ENCODE measurements at regions not wholly inside any gene's neighbourhood (a gene's known extent, or its start where the extent isn't known, plus 50 kb on each side); places are given as distances from the start of the nearest gene placed in this dataset.
A peak's percentile ranks its signal among the peaks of the same experiment; 100 is the strongest.

DNA sequence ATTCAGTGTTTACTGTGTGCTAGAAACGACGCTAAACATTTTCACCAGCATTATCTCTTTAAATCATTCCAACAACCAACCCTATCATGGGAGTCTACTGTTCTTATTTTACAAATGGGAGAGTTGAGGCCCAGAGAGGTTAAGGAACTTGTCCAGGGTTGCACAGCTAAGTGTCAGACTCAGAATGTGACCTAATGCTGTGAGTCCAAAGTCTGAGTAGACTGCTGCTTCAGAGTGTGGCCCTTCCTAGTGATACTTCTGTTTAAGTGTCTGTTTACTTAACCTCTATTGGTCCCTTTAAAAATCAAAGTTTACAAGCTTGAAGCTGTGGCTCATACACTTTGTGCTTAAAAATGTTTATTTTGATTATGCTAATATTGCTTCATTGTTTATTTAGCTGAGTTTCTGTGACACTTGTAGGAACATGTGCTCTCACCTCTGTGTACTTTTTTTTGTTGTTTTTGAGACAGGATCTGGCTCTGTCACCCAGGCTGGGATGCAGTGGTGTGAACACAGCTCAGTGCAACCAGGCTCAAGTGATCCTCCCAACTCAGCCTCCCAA is 84.4 kb upstream of the SYPL1 start:
- DNase-seq: no peak

DNA sequence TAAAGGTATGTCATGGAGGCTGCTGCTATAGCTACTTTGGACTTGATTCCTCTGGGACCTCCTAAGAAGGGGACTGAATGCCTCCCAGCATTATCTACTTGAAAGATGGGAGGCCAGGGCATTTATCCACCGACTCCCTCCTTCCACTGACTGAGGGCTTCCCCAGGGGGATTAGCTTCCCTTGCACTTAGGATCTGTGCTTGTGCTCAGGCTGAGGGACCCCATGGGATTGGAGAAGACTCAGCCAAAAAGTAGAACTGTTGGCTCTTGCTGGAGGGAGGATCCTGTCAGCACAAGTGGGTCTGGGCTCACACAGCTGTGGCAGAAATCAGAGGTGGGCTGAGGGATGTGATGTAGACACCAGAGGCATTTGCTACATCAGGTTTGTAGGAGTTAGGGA is 81.5 kb upstream of the SYPL1 start:
- DNase-seq: peak; percentile 32

DNA sequence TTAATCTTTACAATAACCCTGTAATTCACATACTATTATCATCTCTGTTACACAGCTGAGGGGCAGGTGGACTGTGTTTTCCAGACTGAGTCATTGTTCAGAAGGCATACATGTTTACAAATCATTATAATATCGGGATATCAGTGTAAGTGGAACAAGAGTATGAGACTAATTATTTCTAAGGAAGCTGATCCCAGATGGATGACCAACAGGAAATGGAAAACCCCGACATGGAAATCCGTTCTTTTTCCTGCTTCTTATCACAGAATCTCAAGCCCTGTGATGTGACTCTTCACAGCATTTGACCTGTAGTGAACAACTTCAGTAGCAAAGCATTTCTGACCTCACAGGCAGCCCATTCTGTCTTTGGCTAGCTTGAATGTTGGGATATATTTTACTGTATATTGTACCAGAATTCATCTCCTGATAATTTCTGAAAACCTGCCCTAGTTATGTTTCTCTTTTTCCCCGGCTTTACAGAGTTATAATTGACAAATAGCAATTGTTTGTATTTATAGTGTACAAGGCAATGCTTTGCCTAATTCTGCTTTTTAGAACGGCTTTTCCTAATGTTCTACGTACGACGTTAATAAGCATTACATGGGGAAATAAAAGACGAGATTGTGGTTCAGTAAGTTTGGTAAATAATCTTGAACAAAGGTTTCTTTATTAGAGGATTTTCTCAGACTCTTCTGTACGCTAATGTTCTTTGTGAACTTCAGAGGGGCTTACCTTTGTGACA is 78.6 kb upstream of the SYPL1 start:
- DNase-seq: no peak

DNA sequence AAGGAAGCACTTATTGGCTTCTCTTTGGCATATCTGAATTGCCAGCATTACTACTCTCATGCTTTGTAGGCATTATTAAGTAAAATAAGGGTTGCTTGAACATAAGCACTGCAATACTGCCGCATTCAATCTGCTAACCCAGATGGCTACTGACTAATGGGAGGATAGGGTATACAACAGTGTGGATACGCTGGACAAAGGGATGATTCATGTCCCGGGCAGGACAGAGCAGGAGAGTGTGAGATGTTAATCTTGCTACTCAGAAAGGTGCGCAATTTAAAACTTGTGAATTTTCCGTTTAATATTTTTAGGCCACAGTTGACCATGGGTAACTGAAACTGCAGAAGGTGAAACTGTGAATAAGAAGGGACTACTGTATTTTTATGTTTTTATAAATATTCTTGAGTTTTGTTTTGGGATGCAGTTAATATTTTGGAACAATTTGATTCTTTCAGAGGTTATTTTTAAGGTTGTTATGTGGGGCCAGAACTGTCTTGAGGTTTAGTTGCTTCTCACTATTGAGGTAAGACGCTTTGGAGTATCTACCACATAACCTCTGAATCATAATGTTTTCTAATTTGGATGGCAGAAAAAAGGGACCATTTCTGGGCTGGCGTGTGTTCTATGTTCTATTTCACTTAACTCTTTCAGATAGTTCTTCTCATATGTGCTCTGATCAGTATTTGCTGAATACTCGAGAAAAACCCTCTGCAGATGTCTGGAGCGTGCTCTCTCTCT is 75.7 kb upstream of the SYPL1 start:
- DNase-seq: no peak

DNA sequence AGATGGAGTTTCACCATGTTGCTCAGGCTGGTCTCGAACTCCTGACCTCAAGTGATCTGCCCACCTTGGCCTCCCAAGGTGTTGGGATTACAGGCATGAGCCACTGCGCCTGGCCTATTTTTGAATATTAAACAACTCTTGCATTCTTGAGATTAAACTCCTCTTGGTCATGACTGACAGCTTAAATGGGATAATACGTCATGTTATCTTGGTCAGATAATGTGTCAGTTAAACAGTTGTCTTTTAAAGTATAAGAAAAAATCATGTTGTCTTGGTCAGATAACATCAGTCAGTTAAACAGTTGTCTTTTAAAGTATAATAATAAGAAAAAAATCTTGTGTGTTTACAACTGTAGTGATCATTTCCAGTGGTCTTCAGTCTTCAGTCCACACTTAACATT is 73.6 kb upstream of the SYPL1 start:
- no peak for DNase-seq

DNA sequence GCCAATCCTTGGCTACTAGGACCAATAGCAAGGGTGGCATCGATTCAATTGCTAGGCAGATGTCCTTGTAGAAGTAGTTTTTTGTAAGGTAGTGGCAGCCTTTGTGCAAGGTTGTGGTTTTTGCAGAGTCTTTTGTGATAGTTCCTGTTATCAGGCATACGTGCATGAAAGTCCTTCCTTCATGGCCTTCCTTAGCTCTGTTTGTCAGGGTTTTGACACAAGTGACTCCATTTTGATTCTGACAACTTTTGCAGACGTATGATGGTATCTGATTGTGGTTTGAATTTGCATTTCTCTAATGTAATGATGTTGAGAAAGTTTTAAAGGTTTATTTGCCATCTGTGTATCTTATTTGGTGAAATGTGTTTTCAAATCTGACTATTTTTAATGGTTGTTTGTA is 71.8 kb upstream of the SYPL1 start:
- no peak for DNase-seq

DNA sequence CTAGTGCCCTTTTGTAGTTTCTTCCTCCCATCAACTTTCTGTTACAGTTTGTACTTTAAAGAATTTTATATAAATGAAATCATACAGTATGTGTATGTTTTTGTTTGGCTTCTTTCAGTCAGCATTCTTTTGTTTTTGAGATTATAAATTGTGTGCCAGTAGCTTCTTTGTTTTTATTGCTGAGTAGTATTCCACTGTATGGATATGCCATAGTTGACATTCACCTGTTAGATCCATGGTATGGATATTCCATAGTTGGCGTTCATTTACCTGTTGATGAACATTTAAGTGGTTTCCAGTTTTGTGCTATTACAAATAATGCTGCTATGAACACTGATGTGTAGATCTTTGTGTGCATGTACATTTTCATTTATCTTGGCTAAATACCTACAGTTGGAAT is 70.8 kb upstream of the SYPL1 start:
- DNase-seq: no peak

DNA sequence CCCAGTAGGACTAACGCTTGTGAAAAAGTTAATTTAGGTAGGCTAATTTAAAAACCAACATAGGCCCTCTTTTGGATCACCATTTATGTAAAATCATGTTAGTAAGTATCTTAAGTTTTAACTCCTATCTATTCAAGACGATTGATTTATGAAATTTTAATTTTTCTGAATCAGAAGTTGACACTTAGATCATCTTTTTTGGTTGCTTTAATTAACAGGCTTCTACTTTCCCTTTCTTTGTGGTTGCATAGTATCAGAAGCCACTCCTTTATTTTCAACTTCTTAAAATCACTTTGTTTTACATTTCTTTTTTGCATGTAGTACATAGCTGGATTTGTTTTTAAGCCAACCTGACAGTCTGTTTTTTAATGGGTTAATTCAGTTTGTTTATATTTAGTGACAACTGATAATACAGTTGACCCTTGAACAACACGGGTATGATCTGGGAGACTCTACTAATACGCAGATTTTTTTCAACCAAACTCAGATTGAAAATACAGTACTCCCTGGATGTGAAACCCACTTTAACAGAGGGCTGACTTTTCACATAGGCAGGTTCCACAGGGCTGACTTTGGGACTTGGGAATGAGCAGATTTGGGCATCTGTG is 69.7 kb upstream of the SYPL1 start:
- no peak for DNase-seq

DNA sequence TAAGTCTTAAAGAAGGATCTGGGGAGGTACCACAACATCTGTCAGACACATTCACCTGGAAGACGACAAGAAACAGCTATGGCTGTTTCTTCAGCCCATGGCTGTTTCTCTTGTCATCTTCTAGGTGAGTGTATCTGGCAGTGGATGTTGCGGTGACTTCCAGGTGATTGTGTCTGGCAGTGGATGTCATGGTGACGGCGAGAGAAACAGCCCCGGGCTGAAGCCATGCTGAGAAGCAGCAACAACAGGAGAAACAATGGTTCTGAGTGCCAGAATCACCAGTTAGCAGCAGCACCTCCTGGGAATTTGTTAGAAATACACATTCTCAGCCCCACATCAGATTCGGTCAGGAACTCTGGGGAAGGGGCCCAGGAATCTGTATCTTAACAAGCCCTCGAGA is 68.6 kb upstream of the SYPL1 start:
- no peak for DNase-seq

DNA sequence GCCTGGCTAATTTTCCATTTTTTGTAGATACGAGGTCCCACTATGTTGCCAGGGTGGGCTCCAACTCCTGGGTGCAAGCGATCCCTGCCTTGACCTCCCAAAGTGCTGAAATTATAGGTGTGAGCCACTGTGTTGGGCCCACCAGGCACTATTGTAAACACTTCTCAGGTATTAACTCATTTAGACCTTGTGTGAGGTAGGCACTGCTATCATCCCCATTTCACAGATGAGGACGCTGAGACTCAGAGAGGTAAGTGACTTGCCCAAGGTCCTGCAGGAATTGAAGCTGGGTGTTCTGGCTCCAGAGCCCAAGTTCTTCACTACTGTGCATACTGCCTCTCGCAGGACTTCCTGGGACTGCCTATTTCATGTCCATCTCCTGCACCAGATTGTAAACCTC is 67.1 kb upstream of the SYPL1 start:
- no peak for DNase-seq

DNA sequence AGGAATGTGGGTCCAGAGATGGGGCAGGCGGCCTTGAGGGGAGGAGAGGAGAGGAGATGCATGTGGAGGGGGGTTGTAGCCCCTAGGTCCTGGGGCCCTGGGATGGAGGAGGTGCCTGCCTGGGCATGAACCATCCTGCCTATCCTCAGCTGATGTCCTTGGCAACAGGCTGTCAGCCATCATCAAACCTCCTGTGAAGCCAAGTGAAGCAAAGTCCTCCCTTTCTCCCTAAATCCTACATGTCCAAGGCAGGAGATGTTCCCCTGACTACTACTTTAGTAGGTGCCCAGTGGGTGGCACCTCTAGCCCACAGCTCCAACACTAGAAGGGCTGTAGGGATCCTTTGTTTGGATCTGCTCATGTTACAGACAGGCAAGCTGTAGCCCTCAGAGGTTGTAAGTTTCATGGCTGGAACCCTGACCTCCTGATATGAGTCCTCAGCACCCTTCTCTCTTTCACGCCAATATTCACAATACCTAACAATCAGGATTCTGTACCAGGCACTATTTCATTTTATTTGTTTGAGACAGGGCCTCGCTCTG is 66.6 kb upstream of the SYPL1 start:
- DNase-seq: peak; percentile 2

DNA sequence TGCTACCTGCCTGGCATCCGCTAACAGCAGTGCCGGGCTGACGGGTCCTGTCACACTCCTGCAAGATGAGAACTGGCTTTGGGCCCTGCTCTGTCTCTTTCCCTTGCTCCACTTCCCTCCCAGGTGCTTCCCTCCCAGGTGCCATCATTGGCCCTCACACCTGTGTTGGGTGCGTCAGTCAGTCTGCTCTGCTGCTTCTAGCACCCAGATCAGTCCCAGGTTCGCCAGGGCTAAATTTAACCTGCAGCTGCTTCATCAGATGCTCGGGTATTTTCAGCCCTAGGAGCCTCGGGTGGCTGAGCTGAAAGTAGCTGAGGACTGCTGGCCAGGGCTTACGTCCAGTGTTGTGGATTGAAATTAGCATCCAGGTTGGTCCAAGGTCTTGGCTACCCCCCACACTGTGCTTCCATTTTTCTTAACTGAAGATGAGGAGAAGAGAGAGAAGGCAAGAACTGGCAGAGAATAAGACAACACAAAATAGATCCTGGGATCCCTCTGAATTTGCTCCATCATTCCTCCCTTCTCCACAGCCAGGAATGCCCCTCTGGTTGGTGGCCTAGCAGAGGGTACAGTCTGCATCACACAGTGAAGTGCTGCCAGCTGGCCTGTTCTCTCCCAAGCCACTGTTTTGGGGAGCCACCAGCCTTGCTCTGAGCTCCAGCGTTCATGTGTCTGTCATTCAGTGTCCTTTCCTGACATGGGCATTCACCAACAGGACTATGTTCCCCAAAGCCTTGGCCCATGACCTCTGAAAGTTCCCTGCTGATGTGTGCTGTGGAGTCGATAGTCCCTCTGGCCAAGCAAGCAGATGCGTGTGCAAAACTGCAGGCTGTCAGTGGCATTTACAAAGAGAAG is 65.9 kb upstream of the SYPL1 start:
- DNase-seq: no peak

DNA sequence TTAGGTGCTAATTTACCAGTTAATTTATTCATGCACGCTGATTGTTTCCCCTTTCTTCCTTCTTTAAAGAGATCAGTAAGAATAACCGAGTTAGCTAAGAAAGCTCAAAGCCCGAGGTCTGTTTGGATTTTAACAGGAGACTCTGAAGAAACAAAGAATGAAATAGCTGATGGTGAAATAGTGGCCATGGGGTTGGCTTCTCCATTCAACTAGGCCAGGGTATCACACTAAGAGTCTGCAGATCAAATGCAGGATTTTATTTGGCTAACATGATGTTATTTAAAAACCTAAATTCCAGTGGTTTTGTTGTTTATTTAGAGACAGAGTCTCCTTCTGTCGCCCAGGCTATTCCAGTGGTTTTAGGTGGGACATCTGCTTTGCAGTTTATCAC is 65.2 kb upstream of the SYPL1 start:
- no peak for DNase-seq

DNA sequence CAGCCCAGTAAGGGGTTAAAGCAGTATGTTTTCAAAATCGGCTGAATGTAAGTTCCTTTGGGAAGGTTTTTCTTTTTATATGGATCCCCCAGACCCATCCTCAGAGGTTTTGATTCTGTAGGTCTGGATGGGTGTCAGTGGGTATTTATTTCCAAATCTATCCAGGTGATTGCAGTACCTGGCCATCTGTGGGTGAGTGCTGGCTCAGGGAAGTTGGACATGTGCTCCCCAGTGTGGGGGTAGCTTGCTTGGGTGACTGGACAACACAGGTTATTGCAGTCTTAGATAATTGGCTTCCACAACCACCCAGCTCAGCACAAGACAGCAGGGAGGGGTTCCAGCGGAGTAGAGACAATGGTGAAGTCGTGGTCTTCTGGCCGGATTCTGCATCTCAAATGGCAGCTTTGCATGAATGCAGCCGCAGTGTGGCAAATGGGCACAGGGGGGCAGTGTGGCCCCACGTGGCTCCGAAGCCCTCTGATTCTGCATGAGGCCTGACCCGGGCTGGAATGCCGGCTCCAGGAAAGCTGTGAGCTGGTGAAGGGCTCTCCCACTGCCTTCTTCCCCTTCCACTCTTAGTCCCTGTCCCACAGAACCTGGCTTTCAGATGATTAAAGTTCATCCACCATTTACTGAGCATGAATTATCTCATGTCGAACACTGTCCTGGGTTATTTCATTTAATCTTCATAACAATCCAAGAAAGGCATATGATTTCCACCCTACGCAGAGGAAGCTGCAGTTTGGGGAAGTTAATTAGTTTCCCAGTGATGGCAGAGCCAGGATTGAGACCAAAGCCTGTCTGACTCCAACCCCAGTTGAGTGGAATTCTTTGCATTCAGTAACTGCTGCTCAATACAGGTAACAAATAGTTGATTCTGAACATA is 64.5 kb upstream of the SYPL1 start:
- peak; percentile 48 for DNase-seq

DNA sequence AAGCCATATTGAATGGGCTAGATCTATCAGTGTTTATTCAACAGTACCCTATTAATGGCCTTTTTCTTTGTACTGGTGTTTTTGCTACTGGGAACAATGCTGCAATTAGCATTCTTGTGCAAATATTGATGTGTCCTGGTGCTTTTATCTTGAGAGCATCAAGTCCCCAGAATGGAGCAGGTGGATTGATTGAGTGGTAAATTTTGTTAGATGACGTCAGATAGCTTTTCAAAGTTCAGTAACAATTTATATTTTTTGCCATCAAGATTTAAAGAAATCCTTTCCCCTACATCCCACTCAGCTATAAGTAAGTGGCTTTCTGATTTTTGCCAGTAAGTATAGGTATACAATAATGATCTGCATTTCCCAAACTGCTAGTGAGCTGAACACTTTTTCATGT is 63.4 kb upstream of the SYPL1 start:
- DNase-seq: no peak

DNA sequence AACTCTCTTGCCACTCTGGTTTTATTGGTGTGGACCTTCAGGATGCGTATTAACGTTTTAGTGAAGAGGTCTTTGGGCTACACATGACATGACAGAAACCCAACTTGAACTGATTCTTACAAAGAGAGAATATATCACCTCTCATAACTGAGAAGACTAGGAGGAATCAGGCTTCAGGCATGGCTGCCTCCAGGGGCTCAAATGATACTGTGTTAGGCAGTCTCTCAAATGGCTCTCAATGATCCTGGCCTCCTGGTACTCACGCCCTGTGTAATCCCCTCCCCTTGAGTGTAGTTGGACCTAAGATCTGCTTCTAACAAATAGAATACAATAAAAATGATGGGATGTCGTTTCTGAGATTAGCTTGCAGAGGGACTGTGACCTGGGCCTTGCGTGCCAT is 58.5 kb upstream of the SYPL1 start:
- DNase-seq: no peak

DNA sequence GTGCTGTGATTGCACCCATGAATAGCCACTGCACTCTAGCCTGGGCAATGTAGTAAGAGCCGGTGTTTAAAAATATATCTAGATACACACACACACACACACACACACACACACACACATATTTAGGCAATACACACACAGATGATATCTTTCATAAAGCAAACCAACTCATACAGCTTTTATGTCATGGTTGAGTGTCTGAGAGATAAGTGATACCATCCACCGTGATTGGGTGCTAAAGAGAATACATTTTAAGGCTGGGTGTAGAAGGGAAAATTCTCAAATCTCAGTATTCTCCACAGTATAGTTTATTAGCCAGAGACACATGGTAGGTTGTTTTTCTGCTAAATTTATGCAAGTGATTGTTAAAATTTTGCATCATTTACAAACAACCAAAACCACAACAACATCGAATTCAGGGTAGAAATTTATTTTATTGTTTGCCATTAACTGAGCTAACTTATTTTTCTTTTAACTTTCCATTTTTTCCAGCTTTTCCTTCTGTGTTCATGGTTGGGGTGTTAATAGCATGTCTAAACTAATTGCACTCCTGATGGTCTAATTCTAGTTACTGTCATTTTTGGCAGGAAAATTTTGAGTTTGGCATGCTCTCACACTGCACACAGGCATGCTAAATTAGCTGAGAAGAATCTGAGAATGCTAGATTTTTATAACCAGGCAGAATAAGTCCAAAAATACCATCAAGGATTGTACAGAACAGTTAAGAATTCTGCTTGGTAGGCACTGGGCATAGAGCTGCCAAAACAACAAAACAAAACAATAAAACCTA is 57.9 kb upstream of the SYPL1 start:
- DNase-seq: no peak

DNA sequence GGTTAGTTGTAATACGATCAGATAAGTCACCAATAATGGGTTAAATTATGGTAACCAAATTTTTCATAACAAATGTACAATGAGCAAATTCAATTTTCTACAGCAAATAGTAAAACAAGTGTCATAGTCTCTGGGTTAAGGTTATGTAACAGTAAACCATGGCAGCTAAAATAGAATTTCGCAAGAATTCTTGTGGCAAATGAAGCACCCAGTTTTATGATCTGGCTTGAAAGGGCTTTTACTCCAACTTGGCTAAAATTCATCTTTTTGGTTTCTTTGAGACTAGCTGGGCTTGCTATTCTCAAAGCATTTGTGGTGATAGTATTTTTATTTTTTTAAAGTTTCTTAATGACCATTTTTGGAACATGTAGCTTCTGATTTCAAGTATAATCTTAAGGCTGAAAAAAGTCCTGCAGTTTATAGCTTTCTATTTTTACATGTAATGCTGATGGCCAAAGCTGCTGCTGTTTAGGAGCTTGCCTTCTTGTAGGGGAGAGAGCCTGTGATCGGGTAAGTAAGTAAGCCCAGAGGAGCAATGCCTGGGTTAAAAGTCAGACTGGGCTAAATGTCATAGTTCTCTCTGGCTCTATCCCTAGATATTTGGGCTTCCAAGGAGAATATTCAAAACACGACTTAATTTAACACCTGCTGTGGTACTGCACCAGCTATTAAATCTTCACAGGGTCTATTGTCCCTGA is 55.5 kb upstream of the SYPL1 start:
- no peak for DNase-seq

DNA sequence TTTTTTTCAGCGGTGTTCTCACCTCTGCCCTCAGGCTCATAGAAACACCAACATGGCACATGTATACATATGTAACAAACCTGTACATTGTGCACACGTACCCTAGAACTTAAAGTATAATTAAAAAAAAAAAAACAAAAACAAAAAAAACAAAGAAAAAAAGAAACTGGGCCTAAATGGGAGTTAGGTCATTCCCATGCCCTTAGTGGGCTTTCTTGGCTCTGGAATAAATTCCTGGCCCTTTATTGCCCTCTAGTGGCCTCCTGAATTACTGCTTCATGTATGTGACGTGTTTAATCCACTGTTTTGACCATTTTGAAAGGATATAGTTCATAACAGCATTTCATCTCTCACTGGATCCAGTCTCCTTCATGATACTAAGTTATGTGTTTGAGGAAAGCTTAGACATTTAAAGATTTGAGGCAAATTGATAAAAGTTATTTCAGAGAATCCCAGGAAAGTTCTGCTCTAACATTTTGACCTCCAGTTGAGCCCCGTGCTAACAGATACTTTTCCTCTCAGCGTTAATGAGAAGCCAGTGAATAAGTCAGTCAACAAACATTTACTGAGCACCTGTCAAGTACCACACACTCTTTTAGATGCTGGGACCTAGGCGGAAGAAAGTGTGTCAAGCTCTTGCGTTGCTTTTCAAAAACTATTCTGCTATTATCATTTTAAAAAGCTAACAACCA is 54.7 kb upstream of the SYPL1 start:
- DNase-seq: peak; percentile 72

DNA sequence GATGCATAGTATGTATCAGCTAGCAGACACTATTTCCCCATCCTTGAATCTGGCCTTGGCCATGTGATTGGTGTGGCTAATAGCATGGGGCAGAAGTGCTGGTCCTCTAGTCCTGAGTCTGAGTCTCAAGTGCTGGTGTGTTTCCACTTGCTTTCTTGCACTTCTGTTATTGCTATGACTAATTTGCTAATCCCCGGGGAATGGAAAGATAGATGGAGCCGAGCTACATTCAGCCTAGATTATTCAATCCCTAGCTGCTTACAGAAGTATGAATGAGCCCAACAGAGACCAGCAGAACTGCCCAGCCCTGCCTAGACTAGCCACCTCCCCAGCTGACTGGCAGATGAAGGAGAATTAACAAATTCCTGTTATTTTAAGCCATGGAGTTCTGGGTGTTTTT is 53.2 kb upstream of the SYPL1 start:
- peak; percentile 51 for DNase-seq
